Thoracic aorta (tissue), 2 donors: ENCODE measurements at regions not wholly inside any gene's neighbourhood (a gene's known extent, or its start where the extent isn't known, plus 50 kb on each side); places are given as distances from the start of the nearest gene placed in this dataset.

Experiments used
- ATAC-seq: fragments of 150-250 bp; one replicate; pipeline ENCODE4 v1.8.0; 2017; ENCODE audit warnings: low read depth; ENCODE audit not compliant: insufficient number of reproducible peaks, low FRiP score
- DNase-seq: peaks from one replicate; pipeline ENCODE4 v3.0.0-alpha.2; 2020; ENCODE audit warnings: low spot score
- H3K27ac ChIP-seq, 2 donors: fragments of 200-600 bp; sonication (generic); 1 replicate in 1 of 2; 2 replicates in 1 of 2; pipeline ENCODE4 v1.5.1; 2016; ENCODE audit warnings: mild to moderate bottlenecking in 2 of 2, moderate library complexity in 2 of 2
- H3K27me3 ChIP-seq: fragments of 200-600 bp; sonication (generic); replicated peaks from 2 replicates; pipeline ENCODE4 v1.6.0; 2016; ENCODE audit warnings: mild to moderate bottlenecking; ENCODE audit not compliant: insufficient read depth
- H3K36me3 ChIP-seq: fragments of 200-600 bp; sonication (generic); one replicate; pipeline ENCODE4 v1.5.1; 2016
- H3K4me1 ChIP-seq, 2 donors: fragments of 200-600 bp; sonication (generic); 1 replicate in 1 of 2; 2 replicates in 1 of 2; pipeline versions ENCODE4 v1.5.1 to v1.6.0; 2016; ENCODE audit warnings: low read depth in 2 of 2, mild to moderate bottlenecking in 1 of 2; ENCODE audit not compliant: control insufficient read depth in 1 of 2
- H3K4me3 ChIP-seq: fragments of 200-600 bp; sonication (generic); 2 replicates; pipeline ENCODE4 v1.5.1; 2016; ENCODE audit warnings: mild to moderate bottlenecking
- H3K9me3 ChIP-seq: fragments of 200-600 bp; sonication (generic); 2 replicates; pipeline ENCODE4 v1.5.1; 2016
- TF ChIP-seq, protein P1 (sequence below): fragments of 200-600 bp; sonication (generic); IDR thresholded peaks from one replicate; pipeline ENCODE4 v1.5.1; 2019; ENCODE audit warnings: antibody characterized with exemption

DNA sequence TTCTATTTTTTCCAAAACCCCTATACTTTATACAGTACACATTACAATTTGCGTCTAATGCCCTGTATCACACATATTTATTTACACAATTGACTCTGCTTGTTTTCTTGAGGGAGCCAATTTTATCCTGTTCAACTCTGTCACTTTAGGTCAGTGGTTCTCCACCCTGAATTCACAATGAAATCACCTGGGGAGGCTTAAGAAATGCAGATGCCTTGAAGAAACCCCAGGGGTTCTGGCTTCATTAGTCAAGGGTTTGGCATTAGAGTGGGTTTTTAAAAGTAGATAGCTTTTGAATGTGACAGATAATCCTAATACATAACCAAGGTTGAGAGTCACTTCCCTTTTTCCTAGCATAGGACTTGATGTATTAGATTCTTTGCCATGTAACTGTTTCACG is 398.6 kb upstream of the ERCC4 start:
- Histone ChIP-seq H3K4me1 (no peaks in the 10 kb centered on the region), H3K4me3 (no peak overlapping the region), H3K9me3 (no peaks in the 10 kb centered on the region), H3K36me3 (no peaks in the 10 kb centered on the region), H3K27ac (no peak overlapping the region), H3K27me3 (no peaks in the 10 kb centered on the region)
- TF ChIP-seq, protein P1, sequence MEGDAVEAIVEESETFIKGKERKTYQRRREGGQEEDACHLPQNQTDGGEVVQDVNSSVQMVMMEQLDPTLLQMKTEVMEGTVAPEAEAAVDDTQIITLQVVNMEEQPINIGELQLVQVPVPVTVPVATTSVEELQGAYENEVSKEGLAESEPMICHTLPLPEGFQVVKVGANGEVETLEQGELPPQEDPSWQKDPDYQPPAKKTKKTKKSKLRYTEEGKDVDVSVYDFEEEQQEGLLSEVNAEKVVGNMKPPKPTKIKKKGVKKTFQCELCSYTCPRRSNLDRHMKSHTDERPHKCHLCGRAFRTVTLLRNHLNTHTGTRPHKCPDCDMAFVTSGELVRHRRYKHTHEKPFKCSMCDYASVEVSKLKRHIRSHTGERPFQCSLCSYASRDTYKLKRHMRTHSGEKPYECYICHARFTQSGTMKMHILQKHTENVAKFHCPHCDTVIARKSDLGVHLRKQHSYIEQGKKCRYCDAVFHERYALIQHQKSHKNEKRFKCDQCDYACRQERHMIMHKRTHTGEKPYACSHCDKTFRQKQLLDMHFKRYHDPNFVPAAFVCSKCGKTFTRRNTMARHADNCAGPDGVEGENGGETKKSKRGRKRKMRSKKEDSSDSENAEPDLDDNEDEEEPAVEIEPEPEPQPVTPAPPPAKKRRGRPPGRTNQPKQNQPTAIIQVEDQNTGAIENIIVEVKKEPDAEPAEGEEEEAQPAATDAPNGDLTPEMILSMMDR: no peak
- ATAC-seq (no peak), DNase-seq (no peak)

DNA sequence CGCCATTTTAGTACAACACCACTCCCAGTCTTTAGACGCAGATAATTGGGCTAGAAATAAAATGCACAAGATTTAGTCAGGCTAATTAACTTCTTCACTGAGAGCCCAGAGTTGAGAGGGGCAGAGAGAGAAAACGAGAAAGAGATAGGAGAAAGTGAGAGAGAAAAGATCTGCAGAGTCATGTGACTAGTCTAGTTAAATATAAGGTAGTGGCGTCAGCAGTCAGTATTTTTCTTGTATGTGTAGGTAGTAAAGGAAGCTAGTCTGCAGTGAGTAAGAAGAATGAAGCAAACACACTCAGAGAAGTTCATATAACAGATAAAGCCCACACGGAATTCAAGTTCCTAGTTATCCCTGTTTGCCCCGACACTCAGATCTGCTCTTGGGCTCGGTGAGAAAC is 392.6 kb upstream of the ERCC4 start:
- Histone ChIP-seq H3K4me1 (no peaks in the 10 kb centered on the region), H3K27me3 (no peaks in the 10 kb centered on the region), H3K9me3 (no peaks in the 10 kb centered on the region), H3K4me3 (no peak overlapping the region), H3K36me3 (no peaks in the 10 kb centered on the region), H3K27ac (no peak overlapping the region)
- TF ChIP-seq, protein P1: no peak
- ATAC-seq: no peak
- no peak for DNase-seq

DNA sequence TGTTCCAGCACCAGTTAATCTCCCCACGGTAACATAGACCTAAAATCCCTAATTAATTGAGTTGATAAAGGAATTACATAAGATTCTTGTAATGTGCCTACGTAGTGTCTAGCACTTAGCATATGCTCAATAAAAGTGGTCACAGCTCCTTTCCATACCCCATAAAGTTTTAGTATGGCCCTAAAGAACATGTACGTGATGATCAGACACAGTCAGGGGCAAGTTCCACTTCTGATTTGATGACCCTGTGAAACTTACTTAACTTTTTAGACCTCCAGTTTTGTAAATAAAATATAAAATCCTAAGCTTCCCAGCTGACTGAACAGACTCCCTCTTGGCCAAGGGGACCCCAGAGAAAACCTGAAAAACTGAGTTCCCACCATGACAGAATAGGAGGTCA is 391.3 kb upstream of the ERCC4 start:
- Histone ChIP-seq H3K4me1 (no peaks in the 10 kb centered on the region), H3K4me3 (no peak overlapping the region), H3K9me3 (no peaks in the 10 kb centered on the region), H3K27ac (no peak overlapping the region), H3K27me3 (no peaks in the 10 kb centered on the region), H3K36me3 (no peaks in the 10 kb centered on the region)
- TF ChIP-seq, protein P1: no peak
- ATAC-seq (no peak), DNase-seq (no peak)

DNA sequence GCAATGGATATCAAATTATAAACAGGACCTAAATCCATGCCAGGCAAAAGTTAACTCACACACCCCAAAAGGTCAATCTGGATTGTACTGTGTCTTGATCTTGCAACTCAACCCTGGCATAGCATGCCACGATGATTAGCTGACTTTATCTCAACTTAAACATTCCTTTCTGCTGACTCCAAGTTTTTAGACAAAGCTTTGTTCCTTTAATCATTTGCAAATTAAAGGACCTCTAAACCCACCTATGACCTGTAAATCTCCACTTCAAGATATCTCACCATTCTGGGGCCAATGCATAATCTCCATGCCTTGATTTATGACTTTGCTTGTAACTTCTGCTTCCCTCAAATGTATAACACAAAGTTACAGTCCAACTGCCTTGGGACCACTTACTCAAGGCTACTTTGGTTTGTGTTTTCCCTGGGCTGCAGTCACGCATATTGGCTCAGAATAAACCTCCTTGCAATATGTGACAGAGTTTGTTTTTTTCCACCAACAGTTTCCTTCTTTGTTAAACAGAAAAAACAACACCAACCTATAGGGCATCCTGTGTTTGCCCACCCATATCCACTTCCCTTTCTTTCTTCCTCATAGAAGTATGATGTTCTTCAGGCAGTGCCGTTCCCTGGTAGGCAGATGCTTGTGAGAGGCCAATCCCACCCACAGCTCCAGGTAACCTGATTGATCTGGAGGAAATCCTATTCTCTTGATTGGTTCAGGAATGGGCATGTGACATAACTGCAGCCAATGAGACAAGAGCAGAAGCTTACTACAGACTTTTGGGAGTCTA is 390.6 kb upstream of the ERCC4 start:
- H3K4me1 ChIP-seq: no peaks in the 10 kb centered on the region
- no peak overlapping the region for H3K4me3 ChIP-seq
- ATAC-seq (no peak), DNase-seq (no peak)
- H3K36me3 ChIP-seq: no peaks in the 10 kb centered on the region
- TF ChIP-seq, protein P1: no peak
- H3K9me3 ChIP-seq: no peaks in the 10 kb centered on the region
- H3K27ac ChIP-seq: no peak overlapping the region
- H3K27me3 ChIP-seq: no peaks in the 10 kb centered on the region

DNA sequence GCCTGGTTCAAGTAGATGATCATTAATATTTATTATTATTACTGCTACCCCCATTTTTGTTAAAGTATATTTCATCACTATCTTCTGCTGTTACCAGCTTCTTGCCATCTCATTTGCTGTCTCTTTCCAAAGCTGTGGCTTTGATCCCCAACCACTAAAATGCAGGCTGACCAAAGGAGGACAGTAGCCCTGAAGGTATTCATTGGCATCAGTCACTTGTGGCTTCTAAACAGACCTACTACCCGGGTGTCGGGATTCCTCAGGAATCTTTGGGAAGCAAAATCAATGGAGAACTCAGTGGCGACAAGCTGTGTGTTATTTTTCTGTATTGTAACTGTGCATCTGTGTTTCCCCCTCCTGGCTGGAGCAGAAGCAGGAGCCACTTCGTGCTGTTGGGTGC is 379.2 kb upstream of the ERCC4 start:
- H3K4me3 ChIP-seq: no peak overlapping the region
- no peaks in the 10 kb centered on the region for H3K36me3 ChIP-seq
- H3K9me3 ChIP-seq: no peaks in the 10 kb centered on the region
- no peak for ATAC-seq
- no peak for DNase-seq
- no peaks in the 10 kb centered on the region for H3K27me3 ChIP-seq
- no peak overlapping the region for H3K27ac ChIP-seq
- TF ChIP-seq, protein P1: no peak
- no peaks in the 10 kb centered on the region for H3K4me1 ChIP-seq
